Esophagus squamous epithelium (tissue), 4 donors: ENCODE measurements at regions not wholly inside any gene's neighbourhood (a gene's known extent, or its start where the extent isn't known, plus 50 kb on each side); places are given as distances from the start of the nearest gene placed in this dataset.

Source experiments
- POLR2A ChIP-seq, 4 donors: fragments of 450-650 bp; IDR thresholded peaks; one replicate each; pipeline ENCODE4 v1.6.1; 2017; ENCODE audit warnings: antibody characterized with exemption in 4 of 4, mild to moderate bottlenecking in 4 of 4, moderate library complexity in 3 of 4
- TF ChIP-seq, protein P1 (sequence below), 6 experiments: fragments of 450-650 bp in 4 of 6; fragments of 200-600 bp in 2 of 6; sonication (generic) in 2 of 6; IDR thresholded peaks; one replicate each; pipeline ENCODE4 v1.5.1; 2016 to 2019; ENCODE audit warnings: antibody characterized with exemption in 6 of 6, mild to moderate bottlenecking in 4 of 6, moderate library complexity in 4 of 6

DNA sequence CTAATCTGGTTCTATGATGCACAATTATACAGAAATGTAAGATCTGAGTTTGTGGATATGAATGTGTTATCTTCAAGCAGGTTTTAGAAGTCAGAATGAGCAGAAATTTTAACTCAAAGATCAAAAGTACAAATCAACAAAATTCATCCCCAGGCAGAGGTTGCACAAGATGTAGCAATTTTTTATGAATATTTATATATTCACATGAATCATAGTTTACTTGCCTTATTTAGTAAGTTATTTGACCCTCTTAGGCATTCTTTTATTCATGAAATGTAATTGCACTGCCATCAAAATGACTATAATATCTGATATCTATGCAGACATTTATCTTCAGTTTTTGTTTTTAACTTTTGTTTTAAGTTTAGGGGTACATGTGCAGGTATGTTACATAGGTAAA is 103.1 kb upstream of the DAZL start:
- no peak for TF ChIP-seq POLR2A (IDR thresholded peaks at IDR 0.05)
- TF ChIP-seq, protein P1, sequence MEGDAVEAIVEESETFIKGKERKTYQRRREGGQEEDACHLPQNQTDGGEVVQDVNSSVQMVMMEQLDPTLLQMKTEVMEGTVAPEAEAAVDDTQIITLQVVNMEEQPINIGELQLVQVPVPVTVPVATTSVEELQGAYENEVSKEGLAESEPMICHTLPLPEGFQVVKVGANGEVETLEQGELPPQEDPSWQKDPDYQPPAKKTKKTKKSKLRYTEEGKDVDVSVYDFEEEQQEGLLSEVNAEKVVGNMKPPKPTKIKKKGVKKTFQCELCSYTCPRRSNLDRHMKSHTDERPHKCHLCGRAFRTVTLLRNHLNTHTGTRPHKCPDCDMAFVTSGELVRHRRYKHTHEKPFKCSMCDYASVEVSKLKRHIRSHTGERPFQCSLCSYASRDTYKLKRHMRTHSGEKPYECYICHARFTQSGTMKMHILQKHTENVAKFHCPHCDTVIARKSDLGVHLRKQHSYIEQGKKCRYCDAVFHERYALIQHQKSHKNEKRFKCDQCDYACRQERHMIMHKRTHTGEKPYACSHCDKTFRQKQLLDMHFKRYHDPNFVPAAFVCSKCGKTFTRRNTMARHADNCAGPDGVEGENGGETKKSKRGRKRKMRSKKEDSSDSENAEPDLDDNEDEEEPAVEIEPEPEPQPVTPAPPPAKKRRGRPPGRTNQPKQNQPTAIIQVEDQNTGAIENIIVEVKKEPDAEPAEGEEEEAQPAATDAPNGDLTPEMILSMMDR (IDR thresholded peaks at IDR 0.05): no peak
